ACC112 (cell line): ENCODE measurements at regions not wholly inside any gene's neighbourhood (a gene's known extent, or its start where the extent isn't known, plus 50 kb on each side); places are given as distances from the start of the nearest gene placed in this dataset.
"Not testable (repeated sequence)": the region's sequence is repeated elsewhere in the genome, so short reads cannot be mapped to it uniquely, and the experiment has no call there.

Experiments used
- H2AFZ ChIP-seq: fragments of 200-600 bp; sonication (generic); one replicate; pipeline ENCODE4 v1.6.0; 2017; ENCODE audit warnings: antibody characterized with exemption, low read length; ENCODE audit not compliant: unreplicated experiment
- H3K27ac ChIP-seq: fragments of 200-600 bp; sonication (generic); 2 replicates; pipeline ENCODE4 v1.5.1; 2014; ENCODE audit warnings: low read depth, mild to moderate bottlenecking, antibody characterized with exemption, low read length, moderate library complexity
- H3K27me3 ChIP-seq: fragments of 200-600 bp; sonication (generic); 2 replicates; pipeline ENCODE4 v1.6.1; 2014; ENCODE audit warnings: mild to moderate bottlenecking, antibody characterized with exemption, low read length, moderate library complexity, mixed read lengths; ENCODE audit not compliant: insufficient read depth
- H3K36me3 ChIP-seq: fragments of 200-600 bp; sonication (generic); 2 replicates; pipeline ENCODE4 v1.6.1; 2016; ENCODE audit warnings: mild to moderate bottlenecking, antibody characterized with exemption, low read length, moderate library complexity, mixed read lengths; ENCODE audit not compliant: insufficient read depth
- H3K4me1 ChIP-seq: fragments of 200-600 bp; sonication (generic); one replicate; pipeline ENCODE4 v1.6.1; 2016; ENCODE audit warnings: low read length, mixed read lengths; ENCODE audit not compliant: insufficient read depth, unreplicated experiment, control insufficient read depth
- H3K4me3 ChIP-seq: fragments of 200-600 bp; sonication (generic); 2 replicates; pipeline ENCODE4 v1.5.1; 2014; ENCODE audit warnings: mild to moderate bottlenecking, low read depth, low read length
- H3K79me2 ChIP-seq: fragments of 200-600 bp; sonication (generic); one replicate; pipeline ENCODE4 v1.6.0; 2016; ENCODE audit warnings: low read length; ENCODE audit not compliant: control insufficient read depth, unreplicated experiment, insufficient read depth

- no peaks in the 10 kb centered on the region for H3K36me3 ChIP-seq
- no peaks in the 10 kb centered on the region for H3K27me3 ChIP-seq
- no peaks in the 10 kb centered on the region for H3K79me2 ChIP-seq
- no peak overlapping the region for H3K27ac ChIP-seq
- H3K4me1 ChIP-seq = peaks cover 6% of the 10 kb centered on the region
- H2AFZ ChIP-seq = peak overlapping the region; percentile 21
- H3K4me3 ChIP-seq = no peak overlapping the region
These were observed 537.9 kb upstream of the NR5A2 start for GRCh38 chr1:199489594-199489993.

- H3K36me3 ChIP-seq = no peaks in the 10 kb centered on the region
- H3K4me3 ChIP-seq = no peak overlapping the region
- no peaks in the 10 kb centered on the region for H3K27me3 ChIP-seq
- no peaks in the 10 kb centered on the region for H3K79me2 ChIP-seq
- H3K4me1 ChIP-seq = peaks cover 6% of the 10 kb centered on the region
- no peak overlapping the region for H2AFZ ChIP-seq
- H3K27ac ChIP-seq = no peak overlapping the region
These were observed 536.6 kb upstream of the NR5A2 start for GRCh38 chr1:199490769-199491527.

- peaks cover 6% of the 10 kb centered on the region for H3K4me1 ChIP-seq
- H3K79me2 ChIP-seq = no peaks in the 10 kb centered on the region
- H3K27me3 ChIP-seq = no peaks in the 10 kb centered on the region
- H3K27ac ChIP-seq = no peak overlapping the region
- no peak overlapping the region for H2AFZ ChIP-seq
- no peak overlapping the region for H3K4me3 ChIP-seq
- H3K36me3 ChIP-seq = no peaks in the 10 kb centered on the region
These were observed 532.1 kb upstream of the NR5A2 start for GRCh38 chr1:199495432-199495831.

GRCh38 chr1:199498802-199499201 is 528.7 kb upstream of the NR5A2 start:
- H3K79me2 ChIP-seq, H3K36me3 ChIP-seq, H3K4me3 ChIP-seq, H2AFZ ChIP-seq, H3K27ac ChIP-seq, H3K27me3 ChIP-seq, H3K4me1 ChIP-seq: not testable (repeated sequence)

GRCh38 chr1:199508072-199508471 is 519.4 kb upstream of the NR5A2 start:
- H3K36me3 ChIP-seq = no peaks in the 10 kb centered on the region
- H3K27me3 ChIP-seq = no peaks in the 10 kb centered on the region
- no peaks in the 10 kb centered on the region for H3K79me2 ChIP-seq
- H3K27ac ChIP-seq = no peak overlapping the region
- no peaks in the 10 kb centered on the region for H3K4me1 ChIP-seq
- no peak overlapping the region for H3K4me3 ChIP-seq
- no peak overlapping the region for H2AFZ ChIP-seq

GRCh38 chr1:199508653-199509052 is 518.9 kb upstream of the NR5A2 start:
- no peaks in the 10 kb centered on the region for H3K4me1 ChIP-seq
- H3K4me3 ChIP-seq = no peak overlapping the region
- no peaks in the 10 kb centered on the region for H3K79me2 ChIP-seq
- no peak overlapping the region for H2AFZ ChIP-seq
- H3K27ac ChIP-seq = no peak overlapping the region
- no peaks in the 10 kb centered on the region for H3K27me3 ChIP-seq
- H3K36me3 ChIP-seq = no peaks in the 10 kb centered on the region

- no peak overlapping the region for H3K27ac ChIP-seq
- no peaks in the 10 kb centered on the region for H3K4me1 ChIP-seq
- no peak overlapping the region for H3K4me3 ChIP-seq
- no peak overlapping the region for H2AFZ ChIP-seq
- H3K79me2 ChIP-seq = no peaks in the 10 kb centered on the region
- H3K27me3 ChIP-seq = no peaks in the 10 kb centered on the region
- H3K36me3 ChIP-seq = no peaks in the 10 kb centered on the region
These were observed 518.1 kb upstream of the NR5A2 start for GRCh38 chr1:199509456-199509855.

DNA sequence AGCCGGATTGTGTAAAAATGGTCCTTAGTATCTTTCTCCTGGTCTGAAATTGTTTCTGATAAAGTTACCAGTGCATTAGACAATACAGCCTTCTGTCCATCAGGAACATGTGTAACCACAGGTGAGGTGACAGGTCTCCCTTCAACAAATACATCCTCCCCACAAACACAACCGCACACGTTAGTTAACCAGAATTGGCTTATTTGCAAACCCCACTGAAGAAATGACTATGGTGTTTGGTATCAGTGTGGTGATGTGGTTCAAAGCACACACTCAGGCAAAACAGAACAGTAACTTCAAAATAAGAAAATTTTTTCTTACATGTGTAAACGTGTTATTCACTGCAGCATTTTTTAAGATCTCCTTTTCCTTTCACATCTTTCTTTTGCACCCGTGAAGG is 517.2 kb upstream of the NR5A2 start:
- Histone ChIP-seq H3K79me2 (no peaks in the 10 kb centered on the region), H3K4me1 (no peaks in the 10 kb centered on the region), H2AFZ (no peak overlapping the region), H3K4me3 (no peak overlapping the region), H3K27ac (no peak overlapping the region), H3K36me3 (no peaks in the 10 kb centered on the region), H3K27me3 (no peaks in the 10 kb centered on the region)

DNA sequence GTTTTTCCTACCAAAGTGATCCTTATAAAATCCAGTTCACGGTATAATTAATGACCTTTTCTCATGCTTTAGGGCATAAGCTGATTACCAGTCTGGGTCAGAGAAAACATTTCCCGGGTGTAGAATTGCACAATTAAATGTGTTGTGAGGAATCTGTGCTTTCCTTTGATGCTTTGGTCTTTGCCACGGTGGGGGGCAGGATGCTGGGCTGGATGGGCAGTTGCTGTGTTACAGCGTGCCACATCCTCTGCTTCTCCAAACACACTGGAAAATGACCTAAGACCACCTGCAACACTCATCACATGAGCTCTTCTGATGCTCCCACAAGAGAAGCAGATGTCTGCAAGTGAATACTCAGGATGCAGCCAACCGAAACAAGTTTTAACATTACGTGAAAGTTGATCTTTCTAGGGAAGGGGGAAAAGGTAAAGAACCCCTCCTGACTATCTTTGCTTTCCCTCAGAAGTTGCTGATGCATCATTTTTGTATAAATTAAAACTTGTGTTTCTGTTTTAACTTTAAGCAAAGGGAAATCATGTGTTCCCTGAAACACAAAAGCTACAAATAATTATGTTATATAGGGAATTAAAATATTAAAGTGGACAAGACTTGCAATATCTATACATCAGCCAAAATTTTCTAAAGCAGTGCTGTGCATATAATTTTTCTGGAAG is 515.3 kb upstream of the NR5A2 start:
- Histone ChIP-seq H2AFZ (no peak overlapping the region), H3K4me1 (no peaks in the 10 kb centered on the region), H3K27me3 (no peaks in the 10 kb centered on the region), H3K4me3 (no peak overlapping the region), H3K79me2 (no peaks in the 10 kb centered on the region), H3K36me3 (no peaks in the 10 kb centered on the region), H3K27ac (no peak overlapping the region)

DNA sequence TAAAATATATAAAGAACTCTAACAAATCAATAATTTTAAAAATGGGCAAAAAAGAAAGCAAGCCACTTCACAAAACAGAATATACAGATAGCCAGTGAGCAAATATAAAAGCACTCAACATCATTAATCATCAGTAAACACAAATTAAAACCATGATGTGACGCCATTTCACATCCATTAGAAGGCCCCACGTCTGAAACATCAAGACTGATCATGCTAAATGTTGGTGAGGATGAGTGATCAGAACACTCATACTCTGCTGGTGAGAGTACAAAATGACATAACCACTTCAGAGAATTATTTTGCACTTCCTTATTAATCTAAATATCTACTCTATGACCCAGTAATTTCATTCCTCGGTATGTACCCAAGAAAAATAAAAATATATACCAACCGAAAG is 512.2 kb upstream of the NR5A2 start:
- Histone ChIP-seq H2AFZ (peak overlapping the region; percentile 28), H3K79me2 (no peaks in the 10 kb centered on the region), H3K27me3 (no peaks in the 10 kb centered on the region), H3K27ac (no peak overlapping the region), H3K4me3 (no peak overlapping the region), H3K36me3 (no peaks in the 10 kb centered on the region), H3K4me1 (no peaks in the 10 kb centered on the region)

- H3K4me1 ChIP-seq = peaks cover 14% of the 10 kb centered on the region
- peak overlapping the region; percentile 16; the same call in 1 of the 2 replicates for H3K4me3 ChIP-seq
- H2AFZ ChIP-seq = no peak overlapping the region
- H3K79me2 ChIP-seq = no peaks in the 10 kb centered on the region
- H3K27me3 ChIP-seq = no peaks in the 10 kb centered on the region
- H3K27ac ChIP-seq = peak overlapping the region; percentile 58
- no peaks in the 10 kb centered on the region for H3K36me3 ChIP-seq
These were observed 505.2 kb upstream of the NR5A2 start for GRCh38 chr1:199522338-199522737.
